GM20000 (cell line): ENCODE measurements at regions not wholly inside any gene's neighbourhood (a gene's known extent, or its start where the extent isn't known, plus 50 kb on each side); places are given as distances from the start of the nearest gene placed in this dataset.

Source experiments
- DNase-seq: peaks from one replicate; pipeline ENCODE4 v3.0.0; 2012; ENCODE audit warnings: low spot score
- TF ChIP-seq, protein P1 (sequence below): IDR thresholded peaks from 2 replicates; pipeline ENCODE4 v1.5.1; 2012; ENCODE audit warnings: mild to moderate bottlenecking, control low read depth; ENCODE audit errors: extremely low read depth, missing control alignments

DNA sequence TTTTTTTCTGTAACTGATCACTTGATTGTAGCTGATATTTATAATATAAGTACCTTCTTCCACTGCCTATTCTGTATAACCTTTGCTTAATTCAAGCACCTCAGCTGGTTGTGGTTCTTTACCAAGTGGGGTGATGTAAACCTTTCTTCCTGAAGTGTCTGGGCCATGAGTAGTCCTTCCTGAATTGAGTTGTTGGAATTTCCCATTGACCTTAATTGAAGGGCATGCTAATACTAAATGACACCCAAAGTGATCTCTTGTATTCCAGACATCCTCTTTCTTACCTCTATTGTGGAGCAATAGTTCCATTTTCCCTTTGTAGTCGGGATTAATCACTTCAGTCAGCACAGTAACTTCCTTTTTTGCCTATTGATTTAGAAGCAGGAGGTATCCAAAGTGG, 1496.8 kb upstream of the CELF4 start:
- TF ChIP-seq, protein P1, sequence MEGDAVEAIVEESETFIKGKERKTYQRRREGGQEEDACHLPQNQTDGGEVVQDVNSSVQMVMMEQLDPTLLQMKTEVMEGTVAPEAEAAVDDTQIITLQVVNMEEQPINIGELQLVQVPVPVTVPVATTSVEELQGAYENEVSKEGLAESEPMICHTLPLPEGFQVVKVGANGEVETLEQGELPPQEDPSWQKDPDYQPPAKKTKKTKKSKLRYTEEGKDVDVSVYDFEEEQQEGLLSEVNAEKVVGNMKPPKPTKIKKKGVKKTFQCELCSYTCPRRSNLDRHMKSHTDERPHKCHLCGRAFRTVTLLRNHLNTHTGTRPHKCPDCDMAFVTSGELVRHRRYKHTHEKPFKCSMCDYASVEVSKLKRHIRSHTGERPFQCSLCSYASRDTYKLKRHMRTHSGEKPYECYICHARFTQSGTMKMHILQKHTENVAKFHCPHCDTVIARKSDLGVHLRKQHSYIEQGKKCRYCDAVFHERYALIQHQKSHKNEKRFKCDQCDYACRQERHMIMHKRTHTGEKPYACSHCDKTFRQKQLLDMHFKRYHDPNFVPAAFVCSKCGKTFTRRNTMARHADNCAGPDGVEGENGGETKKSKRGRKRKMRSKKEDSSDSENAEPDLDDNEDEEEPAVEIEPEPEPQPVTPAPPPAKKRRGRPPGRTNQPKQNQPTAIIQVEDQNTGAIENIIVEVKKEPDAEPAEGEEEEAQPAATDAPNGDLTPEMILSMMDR = no peak
- DNase-seq = no peak

DNA sequence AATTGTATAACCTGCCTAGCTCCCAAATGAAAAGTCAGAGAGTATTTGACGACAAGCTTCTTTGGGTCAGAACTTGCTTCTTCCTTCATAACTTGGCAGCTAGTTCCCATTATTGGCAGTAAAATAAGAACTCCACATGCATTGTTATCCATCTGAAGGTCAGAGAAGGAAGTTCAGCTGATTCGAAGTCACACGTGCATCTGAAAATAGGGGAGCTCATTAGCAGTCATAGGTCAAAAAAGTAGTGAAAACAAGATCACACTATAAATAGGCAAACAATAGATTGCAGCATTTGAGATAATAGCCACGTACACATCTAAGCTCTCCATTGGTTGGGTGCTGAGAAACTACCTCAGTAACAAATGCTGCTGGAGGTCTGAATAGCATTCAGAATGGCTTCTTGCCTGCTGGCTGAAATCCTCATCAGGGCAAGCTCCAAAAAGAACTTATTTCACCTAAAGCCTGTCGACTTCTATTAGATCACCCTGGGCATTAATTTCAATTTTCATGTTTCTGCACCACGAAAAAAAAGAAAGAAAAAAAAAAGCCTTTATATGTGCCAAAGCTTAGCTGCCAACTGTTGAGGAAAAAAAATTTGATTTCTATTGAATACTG, 1492.9 kb upstream of the CELF4 start:
- no peak for DNase-seq
- TF ChIP-seq, protein P1 = no peak

DNA sequence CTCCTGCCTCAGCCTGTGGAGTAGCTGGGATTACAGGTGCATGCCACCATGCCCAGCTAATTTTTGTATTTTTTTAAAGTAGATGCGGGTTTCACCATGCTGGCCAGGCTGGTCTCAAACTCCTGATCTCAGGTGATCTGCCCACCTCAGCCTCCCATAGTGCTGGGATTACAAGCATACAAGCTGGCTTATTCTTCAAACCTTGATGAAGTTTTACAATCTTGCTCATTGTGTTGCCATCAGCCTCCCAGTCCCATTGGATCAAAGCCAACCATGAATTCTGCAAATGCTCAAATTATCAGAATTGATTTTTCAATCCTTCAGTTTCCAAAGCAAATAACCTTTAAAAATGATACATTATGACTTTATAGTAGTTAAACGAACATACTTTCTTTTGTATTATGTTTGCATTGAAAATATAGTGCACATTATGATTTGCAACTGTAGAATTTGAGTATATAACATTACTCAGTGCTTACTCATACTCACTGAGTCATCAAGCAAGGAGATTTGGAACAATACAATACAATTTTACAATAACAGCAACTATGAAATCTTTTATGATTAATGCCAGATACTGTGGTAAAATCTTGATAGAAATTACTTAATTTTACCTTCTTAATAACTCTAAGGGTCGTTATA, 1491.9 kb upstream of the CELF4 start:
- TF ChIP-seq, protein P1 = no peak
- DNase-seq = no peak

DNA sequence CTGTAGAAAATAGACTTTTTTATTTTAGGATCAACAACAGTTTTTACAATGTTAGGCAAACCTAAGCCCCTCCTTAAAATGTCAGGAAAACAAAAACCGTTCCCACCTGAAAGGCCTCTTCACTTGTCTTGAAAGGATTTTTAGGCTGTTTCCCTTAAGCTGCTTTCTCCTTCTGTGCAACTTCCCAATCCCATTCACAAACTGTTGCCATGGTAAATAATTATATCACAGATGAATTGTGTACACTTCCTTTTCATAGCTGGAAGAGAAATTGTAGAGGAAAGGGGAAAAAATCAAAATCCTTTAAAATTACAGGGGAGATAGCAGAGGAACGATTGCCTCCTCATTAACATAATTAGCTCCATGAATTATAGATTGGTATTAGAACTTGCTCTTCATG, 1488.0 kb upstream of the CELF4 start:
- TF ChIP-seq, protein P1 = no peak
- DNase-seq = no peak

DNA sequence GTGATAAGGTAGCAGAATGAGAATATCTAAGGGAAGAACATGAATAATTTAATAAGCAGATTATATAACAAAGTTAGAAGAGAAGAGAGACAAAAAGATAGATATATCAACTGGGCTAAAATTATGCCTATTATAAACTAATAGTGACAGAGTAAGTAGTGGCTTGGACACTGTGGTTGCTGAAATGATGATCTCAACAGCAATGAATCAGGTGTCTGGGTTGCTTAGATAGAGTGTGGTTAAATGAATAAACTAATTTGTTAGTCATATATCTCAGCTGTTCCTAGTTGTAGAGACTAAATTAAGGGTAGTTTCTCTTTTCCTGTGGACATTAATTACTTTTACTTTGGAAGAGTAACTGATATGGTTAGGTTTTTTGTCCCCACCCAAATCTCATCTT, 1485.4 kb upstream of the CELF4 start:
- TF ChIP-seq, protein P1 = no peak
- no peak for DNase-seq

DNA sequence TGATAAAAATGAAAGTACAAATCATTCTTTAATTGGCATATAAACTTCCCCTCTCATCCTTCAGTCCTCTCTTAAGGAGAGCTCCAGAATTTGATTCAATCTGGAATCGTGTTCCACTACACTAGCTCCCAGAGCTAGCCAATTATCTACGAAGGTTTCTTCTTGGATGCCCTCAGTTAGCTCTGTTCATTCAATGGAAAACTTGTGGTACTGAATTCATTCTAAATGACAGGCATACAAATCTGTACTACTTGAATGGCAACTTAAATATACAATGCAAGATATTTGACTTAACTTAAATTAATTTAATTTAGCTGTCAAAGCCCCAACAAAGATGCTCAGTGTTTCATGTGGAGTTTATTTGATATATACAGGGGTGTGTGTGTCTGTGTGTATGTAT, 1474.2 kb upstream of the CELF4 start:
- no peak for DNase-seq
- TF ChIP-seq, protein P1 = no peak

DNA sequence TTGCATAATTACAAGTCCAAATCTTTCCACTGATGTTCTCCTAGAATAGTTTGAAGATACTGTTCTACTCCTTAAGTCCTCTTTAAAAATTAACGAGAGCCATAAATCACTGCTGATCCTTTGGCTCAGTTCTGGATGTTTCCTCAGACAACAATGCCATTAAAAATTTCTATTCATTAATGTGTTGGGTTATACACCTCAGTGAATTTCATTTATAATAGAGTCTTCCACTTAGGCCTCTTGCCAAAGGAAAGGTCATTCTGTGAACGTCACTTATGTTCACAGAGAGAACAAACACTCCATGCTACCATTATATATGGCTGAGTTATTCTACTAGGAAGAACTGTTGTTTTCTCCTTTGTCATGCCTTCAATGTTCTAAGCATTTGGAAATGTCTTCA, 1472.3 kb upstream of the CELF4 start:
- DNase-seq = no peak
- TF ChIP-seq, protein P1 = no peak
